ENCODE measurements at regions not wholly inside any gene's neighbourhood (a gene's known extent, or its start where the extent isn't known, plus 50 kb on each side); places are given as distances from the start of the nearest gene placed in this dataset.

- no peak overlapping the region for H3K4me3 ChIP-seq (ENCODE audit: low read depth, low read length)
- TF ChIP-seq, protein P1, sequence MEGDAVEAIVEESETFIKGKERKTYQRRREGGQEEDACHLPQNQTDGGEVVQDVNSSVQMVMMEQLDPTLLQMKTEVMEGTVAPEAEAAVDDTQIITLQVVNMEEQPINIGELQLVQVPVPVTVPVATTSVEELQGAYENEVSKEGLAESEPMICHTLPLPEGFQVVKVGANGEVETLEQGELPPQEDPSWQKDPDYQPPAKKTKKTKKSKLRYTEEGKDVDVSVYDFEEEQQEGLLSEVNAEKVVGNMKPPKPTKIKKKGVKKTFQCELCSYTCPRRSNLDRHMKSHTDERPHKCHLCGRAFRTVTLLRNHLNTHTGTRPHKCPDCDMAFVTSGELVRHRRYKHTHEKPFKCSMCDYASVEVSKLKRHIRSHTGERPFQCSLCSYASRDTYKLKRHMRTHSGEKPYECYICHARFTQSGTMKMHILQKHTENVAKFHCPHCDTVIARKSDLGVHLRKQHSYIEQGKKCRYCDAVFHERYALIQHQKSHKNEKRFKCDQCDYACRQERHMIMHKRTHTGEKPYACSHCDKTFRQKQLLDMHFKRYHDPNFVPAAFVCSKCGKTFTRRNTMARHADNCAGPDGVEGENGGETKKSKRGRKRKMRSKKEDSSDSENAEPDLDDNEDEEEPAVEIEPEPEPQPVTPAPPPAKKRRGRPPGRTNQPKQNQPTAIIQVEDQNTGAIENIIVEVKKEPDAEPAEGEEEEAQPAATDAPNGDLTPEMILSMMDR (IDR thresholded peaks at IDR 0.05; ENCODE audit: low read depth, low read length), result no peak
- no peak overlapping the region for H3K27ac ChIP-seq
- H3K36me3 ChIP-seq, result no peaks in the 10 kb centered on the region
- no peaks in the 10 kb centered on the region for H3K27me3 ChIP-seq (ENCODE audit: insufficient read depth, low read depth, severe bottlenecking)
- no peak for DNase-seq
- H3K9me3 ChIP-seq (ENCODE audit: severe bottlenecking), result no peaks in the 10 kb centered on the region
These were observed 436.2 kb downstream of the OCA2 start for GRCh38 chr15:27662892-27663291.

DNA sequence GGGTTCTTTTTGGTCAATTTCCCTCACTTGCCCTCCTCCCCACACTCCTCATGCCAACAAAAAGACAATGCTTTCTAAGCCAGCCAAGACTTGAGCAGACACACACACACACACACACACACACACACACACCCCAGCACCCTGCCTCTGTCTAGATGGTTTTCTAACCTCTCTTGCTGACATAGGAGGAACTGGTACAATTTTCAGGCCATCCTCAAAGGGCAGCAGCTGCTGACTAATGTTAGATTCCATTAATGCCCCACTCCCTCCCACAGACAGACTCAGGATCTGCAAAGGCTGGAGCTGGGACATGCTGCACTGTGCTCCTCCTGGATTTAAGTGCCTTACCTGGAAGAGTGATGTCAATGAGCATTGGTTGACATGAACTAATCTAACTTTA, 438.4 kb downstream of the OCA2 start:
- no peak for DNase-seq
- no peak overlapping the region for H3K4me3 ChIP-seq (ENCODE audit: low read depth, low read length)
- no peak overlapping the region for H3K27ac ChIP-seq
- H3K36me3 ChIP-seq, result no peaks in the 10 kb centered on the region
- H3K9me3 ChIP-seq (ENCODE audit: severe bottlenecking), result no peaks in the 10 kb centered on the region
- TF ChIP-seq, protein P1 (IDR thresholded peaks at IDR 0.05; ENCODE audit: low read depth, low read length), result no peak
- H3K27me3 ChIP-seq (ENCODE audit: insufficient read depth, low read depth, severe bottlenecking), result no peaks in the 10 kb centered on the region

- no peaks in the 10 kb centered on the region for H3K27me3 ChIP-seq (ENCODE audit: insufficient read depth, low read depth, severe bottlenecking)
- TF ChIP-seq, protein P1 (IDR thresholded peaks at IDR 0.05; ENCODE audit: low read depth, low read length), result no peak
- no peaks in the 10 kb centered on the region for H3K9me3 ChIP-seq (ENCODE audit: severe bottlenecking)
These were observed 442.7 kb downstream of the OCA2 start for GRCh38 chr15:27656296-27656987.

DNA sequence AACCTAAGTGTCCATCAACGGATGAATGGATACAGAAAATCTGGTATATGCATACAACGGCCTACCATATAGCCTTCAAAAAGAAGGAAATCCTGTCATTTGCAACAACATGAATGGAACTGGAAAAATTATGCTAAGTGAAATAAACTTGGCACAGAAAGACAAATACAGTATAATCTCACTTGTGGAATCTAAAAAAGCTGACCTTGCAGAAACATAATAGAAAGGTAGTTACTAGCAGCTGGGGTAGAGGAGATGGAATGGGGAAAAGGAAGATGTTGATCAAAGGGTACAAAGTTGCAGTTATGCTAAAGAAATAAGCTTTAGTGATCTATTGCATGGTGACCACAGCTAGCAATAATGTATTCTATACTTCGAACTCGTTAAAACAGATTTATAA, 444.1 kb downstream of the OCA2 start:
- DNase-seq, result no peak
- Histone ChIP-seq H3K27ac (no peak overlapping the region), H3K4me3 (ENCODE audit: low read depth, low read length) (no peak overlapping the region), H3K9me3 (ENCODE audit: severe bottlenecking) (no peaks in the 10 kb centered on the region), H3K36me3 (no peaks in the 10 kb centered on the region), H3K27me3 (ENCODE audit: insufficient read depth, low read depth, severe bottlenecking) (no peaks in the 10 kb centered on the region)
- TF ChIP-seq, protein P1 (IDR thresholded peaks at IDR 0.05; ENCODE audit: low read depth, low read length), result no peak

More at GRCh38 chr15:27656296-27656987, 442.7 kb downstream of the OCA2 start:
- H3K27ac ChIP-seq, result no peak overlapping the region
- no peak for DNase-seq
- H3K36me3 ChIP-seq, result no peaks in the 10 kb centered on the region
- no peak overlapping the region for H3K4me3 ChIP-seq (ENCODE audit: low read depth, low read length)

GRCh38 chr15:27650244-27650643, 448.9 kb downstream of the OCA2 start:
- Histone ChIP-seq H3K36me3 (no peaks in the 10 kb centered on the region), H3K9me3 (ENCODE audit: severe bottlenecking) (no peaks in the 10 kb centered on the region), H3K27me3 (ENCODE audit: insufficient read depth, low read depth, severe bottlenecking) (no peaks in the 10 kb centered on the region), H3K27ac (no peak overlapping the region), H3K4me3 (ENCODE audit: low read depth, low read length) (no peak overlapping the region)
- TF ChIP-seq, protein P1 (IDR thresholded peaks at IDR 0.05; ENCODE audit: low read depth, low read length), result no peak
- no peak for DNase-seq

GRCh38 chr15:27648359-27648758, 450.8 kb downstream of the OCA2 start:
- Histone ChIP-seq H3K4me3 (ENCODE audit: low read depth, low read length) (no peak overlapping the region), H3K36me3 (no peaks in the 10 kb centered on the region), H3K27me3 (ENCODE audit: insufficient read depth, low read depth, severe bottlenecking) (no peaks in the 10 kb centered on the region), H3K9me3 (ENCODE audit: severe bottlenecking) (no peaks in the 10 kb centered on the region), H3K27ac (no peak overlapping the region)
- TF ChIP-seq, protein P1 (IDR thresholded peaks at IDR 0.05; ENCODE audit: low read depth, low read length), result no peak
- no peak for DNase-seq

All from WERI-Rb-1 (cell line).